T-cell (primary cell): ENCODE measurements at regions not wholly inside any gene's neighbourhood (a gene's known extent, or its start where the extent isn't known, plus 50 kb on each side); places are given as distances from the start of the nearest gene placed in this dataset.

Experiments used
- ATAC-seq, 4 experiments: fragments of 200-7000 bp in 3 of 4; fragments of 150-1000 bp in 1 of 4; cut with Tn5 transposase; replicated peaks in 1 of 4; 1 replicate in 3 of 4; 2 replicates in 1 of 4; pipeline ENCODE4 v1.10.0; 2021; ENCODE audit warnings: moderate library complexity in 3 of 4, mild to moderate bottlenecking in 2 of 4, moderate number of reproducible peaks in 1 of 4
- CTCF ChIA-PET, 2 donors: fragments of 300-600 bp; sonication (Branson Sonifier 250); formaldehyde crosslinking; loops; one replicate each; lab custom pipeline; 2022; ENCODE audit warnings: antibody characterized with exemption in 2 of 2; lab: Charles Lee
- POLR2A ChIA-PET, 2 donors: fragments of 300-600 bp; sonication (Branson Sonifier 250); formaldehyde crosslinking; loops; one replicate each; lab custom pipeline; 2022; ENCODE audit warnings: antibody characterized with exemption in 2 of 2; lab: Charles Lee
- DNase-seq, 35 experiments: peaks; one replicate each; pipeline versions ENCODE4 v3.0.0 to v3.0.0-alpha.2; 2013 to 2023
- H3K27ac ChIP-seq: one replicate; pipeline ENCODE4 v1.5.1; 2013; ENCODE audit warnings: low read length
- H3K27me3 ChIP-seq, 2 experiments: replicated peaks in 1 of 2; 1 replicate in 1 of 2; 2 replicates in 1 of 2; pipeline versions ENCODE4 v1.6.1 to v1.7.0; 2013; ENCODE audit warnings: low read length in 1 of 2, mixed read lengths in 1 of 2; ENCODE audit not compliant: control insufficient read depth in 2 of 2, insufficient read depth in 2 of 2; ENCODE audit errors: extremely low read depth in 1 of 2
- H3K36me3 ChIP-seq, 2 donors: 1 replicate in 1 of 2; 2 replicates in 1 of 2; pipeline versions ENCODE4 v1.6.1 to v1.7.0; 2013; ENCODE audit warnings: low read length in 1 of 2; ENCODE audit not compliant: control insufficient read depth in 2 of 2, insufficient read depth in 1 of 2; ENCODE audit errors: extremely low read depth in 1 of 2
- H3K4me1 ChIP-seq, 2 experiments: 1 replicate in 1 of 2; 2 replicates in 1 of 2; pipeline versions ENCODE4 v1.6.1 to v1.7.0; 2013; ENCODE audit warnings: low read length in 2 of 2, mixed read lengths in 1 of 2; ENCODE audit not compliant: insufficient read depth in 2 of 2, control insufficient read depth in 1 of 2; ENCODE audit errors: extremely low read depth in 1 of 2
- H3K4me3 ChIP-seq, 2 donors: 1 replicate in 1 of 2; 2 replicates in 1 of 2; pipeline versions ENCODE4 v1.5.1 to v1.7.0; 2013; ENCODE audit warnings: mild to moderate bottlenecking in 2 of 2, low read length in 1 of 2, moderate library complexity in 1 of 2; ENCODE audit not compliant: control insufficient read depth in 1 of 2; ENCODE audit errors: extremely low read depth in 1 of 2
- H3K9me3 ChIP-seq: 2 replicates; pipeline ENCODE4 v1.7.0; 2013
- H3K27ac Mint-ChIP-seq, 2 donors: one replicate each; pipeline ENCODE4 v1.8.0; 2020 to 2021; ENCODE audit warnings: mild to moderate bottlenecking in 2 of 2, mixed read lengths in 2 of 2
- H3K27me3 Mint-ChIP-seq, 2 donors: one replicate each; pipeline ENCODE4 v1.8.0; 2021 to 2022; ENCODE audit warnings: mixed read lengths in 2 of 2
- H3K36me3 Mint-ChIP-seq: one replicate; pipeline ENCODE4 v1.8.0; 2021; ENCODE audit warnings: mixed read lengths
- H3K4me1 Mint-ChIP-seq, 3 donors: one replicate each; pipeline ENCODE4 v1.8.0; 2020 to 2022; ENCODE audit warnings: mixed read lengths in 3 of 3, mild to moderate bottlenecking in 1 of 3
- H3K4me3 Mint-ChIP-seq, 3 donors: one replicate each; pipeline ENCODE4 v1.8.0; 2020 to 2022; ENCODE audit warnings: mild to moderate bottlenecking in 3 of 3, mixed read lengths in 3 of 3, moderate library complexity in 3 of 3
- H3K9me3 Mint-ChIP-seq, 3 donors: one replicate each; pipeline ENCODE4 v1.8.0; 2020 to 2022; ENCODE audit warnings: mixed read lengths in 3 of 3
- WGBS: methylation state at CpG from one replicate; pipeline ENCODE4 v1.1.5; 2013; ENCODE audit warnings: missing lambda C conversion rate; ENCODE audit not compliant: insufficient coverage; 5-methylcytosine and 5-hydroxymethylcytosine counted together

DNA sequence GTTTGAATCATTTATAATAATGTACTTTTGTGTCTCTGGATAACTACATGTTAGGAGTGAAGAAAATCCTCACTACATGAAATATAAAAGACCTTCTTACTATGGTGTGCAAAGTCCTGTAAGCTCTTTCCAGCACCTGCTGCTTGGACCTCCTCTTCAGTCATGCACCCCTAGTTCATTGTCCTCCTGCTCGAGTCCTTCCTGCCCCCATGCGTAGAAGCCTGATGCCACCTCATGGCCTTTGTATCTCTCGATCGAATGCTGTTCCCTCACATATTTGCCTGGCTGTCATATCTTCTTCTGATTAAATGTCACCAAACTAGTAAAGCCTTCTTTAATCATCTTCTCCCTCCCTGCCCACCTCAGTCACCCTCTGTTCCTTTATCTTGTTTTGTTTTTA, 49.9 kb upstream of the SUCLG2 start:
- peak in 2 of 35 experiments; percentile 5 to 33 for DNase-seq
- Histone ChIP-seq H3K9me3 (no peaks in the 10 kb centered on the region), H3K27me3 (no peaks in the 10 kb centered on the region), H3K27ac (no peak overlapping the region), H3K36me3 (no peaks in the 10 kb centered on the region), H3K4me3 (no peak overlapping the region), H3K4me1 (no peaks in the 10 kb centered on the region)
- CTCF ChIA-PET = no interaction called here
- Mint-ChIP-seq H3K36me3 (no peaks in the 10 kb centered on the region), H3K4me3 (no peak overlapping the region), H3K9me3 (no peaks in the 10 kb centered on the region), H3K4me1 (peaks cover 5 to 18% (median 15%) of the 10 kb centered on the region in 3 donors), H3K27me3 (no peaks in the 10 kb centered on the region), H3K27ac (peak overlapping the region in 1 of 2 donors; percentile 22)
- ATAC-seq = no peak
- POLR2A ChIA-PET = no interaction called here
- WGBS = 83% methylated on average over 4 of the region's 4 CpGs
